CD8-positive, alpha-beta memory T cell (primary cell): ENCODE measurements at regions not wholly inside any gene's neighbourhood (a gene's known extent, or its start where the extent isn't known, plus 50 kb on each side); places are given as distances from the start of the nearest gene placed in this dataset.

ENCODE experiments used
- CTCF ChIA-PET: fragments of 350-600 bp; sonication (Branson Sonifier 250); formaldehyde crosslinking; loops from one replicate; lab custom pipeline; 2021; ENCODE audit warnings: antibody characterized with exemption; lab: Charles Lee
- POLR2A ChIA-PET: fragments of 350-600 bp; sonication (Branson Sonifier 250); formaldehyde crosslinking; loops from one replicate; lab custom pipeline; 2021; ENCODE audit warnings: antibody characterized with exemption; lab: Charles Lee
- DNase-seq, 5 donors: peaks; one replicate each; pipeline versions ENCODE4 v3.0.0 to v3.0.0-alpha.2; 2020 to 2022; ENCODE audit warnings: mixed read lengths in 1 of 5
- H3K27ac ChIP-seq: one replicate; pipeline ENCODE4 v1.7.0; 2013; ENCODE audit warnings: low read depth, mild to moderate bottlenecking, low read length, moderate library complexity
- H3K27me3 ChIP-seq: 2 replicates; pipeline ENCODE4 v1.7.0; 2013; ENCODE audit warnings: low read length, mild to moderate bottlenecking; ENCODE audit not compliant: insufficient read depth, poor library complexity, severe bottlenecking
- H3K36me3 ChIP-seq: 2 replicates; pipeline ENCODE4 v1.7.0; 2013; ENCODE audit warnings: mild to moderate bottlenecking, low read length, moderate library complexity; ENCODE audit not compliant: insufficient read depth
- H3K4me1 ChIP-seq: 2 replicates; pipeline ENCODE4 v1.7.0; 2013; ENCODE audit warnings: mild to moderate bottlenecking, low read length, moderate library complexity; ENCODE audit not compliant: insufficient read depth
- H3K4me3 ChIP-seq: 2 replicates; pipeline ENCODE4 v1.7.0; 2013; ENCODE audit warnings: mild to moderate bottlenecking, low read length
- H3K9me3 ChIP-seq: 2 replicates; pipeline ENCODE4 v1.7.0; 2013; ENCODE audit warnings: mild to moderate bottlenecking, low read length
- H3K27ac Mint-ChIP-seq, 8 donors: one replicate each; pipeline ENCODE4 v1.8.0; 2020 to 2021; ENCODE audit warnings: mixed read lengths in 8 of 8, mild to moderate bottlenecking in 6 of 8, inconsistent platforms in 3 of 8, moderate library complexity in 3 of 8
- H3K27me3 Mint-ChIP-seq, 2 donors: one replicate each; pipeline ENCODE4 v1.8.0; 2020 to 2021; ENCODE audit warnings: mixed read lengths in 2 of 2, mild to moderate bottlenecking in 1 of 2, moderate library complexity in 1 of 2
- H3K36me3 Mint-ChIP-seq, 3 donors: one replicate each; pipeline ENCODE4 v1.8.0; 2020 to 2021; ENCODE audit warnings: mixed read lengths in 3 of 3, inconsistent platforms in 1 of 3, mild to moderate bottlenecking in 1 of 3
- H3K4me1 Mint-ChIP-seq, 3 donors: one replicate each; pipeline ENCODE4 v1.8.0; 2020 to 2021; ENCODE audit warnings: mixed read lengths in 3 of 3, inconsistent platforms in 1 of 3, mild to moderate bottlenecking in 1 of 3
- H3K4me3 Mint-ChIP-seq, 7 donors: one replicate each; pipeline ENCODE4 v1.8.0; 2020 to 2021; ENCODE audit warnings: mixed read lengths in 7 of 7, mild to moderate bottlenecking in 6 of 7, moderate library complexity in 4 of 7, inconsistent platforms in 2 of 7
- H3K9me3 Mint-ChIP-seq, 5 donors: one replicate each; pipeline ENCODE4 v1.8.0; 2020 to 2022; ENCODE audit warnings: mixed read lengths in 5 of 5, mild to moderate bottlenecking in 3 of 5, moderate library complexity in 2 of 5, inconsistent platforms in 1 of 5

DNA sequence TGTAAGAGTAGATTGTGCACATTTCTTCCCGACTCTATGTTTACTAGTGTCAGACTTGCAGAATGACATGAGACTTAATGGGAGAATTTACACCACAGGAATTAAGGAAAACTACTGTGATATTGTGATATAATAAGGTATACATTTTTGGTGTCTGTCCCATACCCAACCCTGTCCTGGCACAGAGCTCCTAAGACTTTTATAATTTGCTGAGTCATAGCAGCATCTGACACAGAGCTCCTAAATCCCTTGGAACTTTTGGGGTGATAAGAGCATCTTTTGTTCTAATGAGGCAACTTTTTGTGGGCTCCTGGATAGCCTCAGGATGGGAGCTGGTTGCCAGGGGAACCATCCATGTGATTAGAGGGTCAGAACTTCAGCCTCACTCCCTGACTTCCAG is 1607.0 kb downstream of the RPA4 start:
- Histone ChIP-seq H3K4me3 (no peak overlapping the region), H3K27me3 (no peaks in the 10 kb centered on the region), H3K36me3 (no peaks in the 10 kb centered on the region), H3K4me1 (no peaks in the 10 kb centered on the region), H3K27ac (no peak overlapping the region), H3K9me3 (no peaks in the 10 kb centered on the region)
- H3K27me3 Mint-ChIP-seq: peaks cover 0 to 2% of the 10 kb centered on the region in 2 donors
- no peak overlapping the region for H3K27ac Mint-ChIP-seq
- CTCF ChIA-PET: no interaction called here
- POLR2A ChIA-PET: no interaction called here
- H3K36me3 Mint-ChIP-seq: no peaks in the 10 kb centered on the region
- H3K4me1 Mint-ChIP-seq: no peaks in the 10 kb centered on the region
- H3K9me3 Mint-ChIP-seq: peaks cover 0 to 2% (median 0%) of the 10 kb centered on the region in 5 donors
- no peak overlapping the region for H3K4me3 Mint-ChIP-seq
- DNase-seq: no peak

DNA sequence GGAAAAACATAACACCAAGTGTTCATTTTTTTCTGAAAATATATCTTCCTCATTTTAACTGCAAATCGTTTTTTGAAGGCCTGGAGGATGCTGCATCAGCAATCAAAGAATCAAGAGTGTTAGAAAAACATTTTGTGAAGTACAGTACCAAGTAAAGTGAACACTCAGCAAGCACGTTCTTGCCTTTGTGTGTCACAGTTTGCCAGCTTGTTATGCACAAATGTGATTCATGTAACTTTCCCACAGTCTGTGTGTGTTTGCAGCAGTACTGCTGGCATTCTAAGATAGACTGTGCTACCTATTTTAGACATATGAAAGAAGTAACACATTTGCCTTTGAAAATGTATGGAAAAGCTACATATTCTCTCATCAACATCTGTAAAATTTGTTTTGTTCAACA is 1617.7 kb downstream of the RPA4 start:
- CTCF ChIA-PET: no interaction called here
- no peak overlapping the region for H3K4me3 ChIP-seq
- Mint-ChIP-seq H3K27me3 (no peaks in the 10 kb centered on the region), H3K36me3 (no peaks in the 10 kb centered on the region), H3K9me3 (no peaks in the 10 kb centered on the region), H3K4me1 (no peaks in the 10 kb centered on the region), H3K4me3 (no peak overlapping the region), H3K27ac (no peak overlapping the region)
- H3K36me3 ChIP-seq: no peaks in the 10 kb centered on the region
- POLR2A ChIA-PET: no interaction called here
- H3K27ac ChIP-seq: no peak overlapping the region
- no peak for DNase-seq
- no peaks in the 10 kb centered on the region for H3K4me1 ChIP-seq
- H3K27me3 ChIP-seq: no peaks in the 10 kb centered on the region
- H3K9me3 ChIP-seq: no peaks in the 10 kb centered on the region

DNA sequence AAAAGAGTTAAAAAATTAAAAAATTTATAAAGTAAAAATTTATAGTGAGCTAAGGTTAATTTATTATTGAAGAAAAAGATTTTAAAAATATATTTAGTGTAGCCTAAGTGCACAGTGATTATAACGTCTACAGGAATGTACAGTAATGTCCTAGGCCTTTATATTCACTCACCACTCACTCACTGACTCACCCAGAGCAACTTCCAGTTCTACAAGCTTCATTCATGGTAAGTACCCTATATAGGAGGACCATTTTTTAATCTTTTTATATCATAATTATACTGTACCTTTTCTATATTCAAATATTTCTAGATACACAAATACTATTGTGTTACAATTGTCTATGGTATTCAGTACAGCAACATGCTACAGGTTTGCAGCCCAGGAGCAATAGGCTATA is 1623.2 kb downstream of the RPA4 start:
- Histone ChIP-seq H3K27ac (no peak overlapping the region), H3K27me3 (no peaks in the 10 kb centered on the region), H3K9me3 (no peaks in the 10 kb centered on the region), H3K4me1 (no peaks in the 10 kb centered on the region), H3K36me3 (no peaks in the 10 kb centered on the region), H3K4me3 (no peak overlapping the region)
- no peaks in the 10 kb centered on the region for H3K4me1 Mint-ChIP-seq
- H3K27ac Mint-ChIP-seq: no peak overlapping the region
- ChIA-PET POLR2A (no interaction called here), CTCF (no interaction called here)
- DNase-seq: no peak
- no peaks in the 10 kb centered on the region for H3K9me3 Mint-ChIP-seq
- no peaks in the 10 kb centered on the region for H3K36me3 Mint-ChIP-seq
- H3K27me3 Mint-ChIP-seq: no peaks in the 10 kb centered on the region
- no peak overlapping the region for H3K4me3 Mint-ChIP-seq

DNA sequence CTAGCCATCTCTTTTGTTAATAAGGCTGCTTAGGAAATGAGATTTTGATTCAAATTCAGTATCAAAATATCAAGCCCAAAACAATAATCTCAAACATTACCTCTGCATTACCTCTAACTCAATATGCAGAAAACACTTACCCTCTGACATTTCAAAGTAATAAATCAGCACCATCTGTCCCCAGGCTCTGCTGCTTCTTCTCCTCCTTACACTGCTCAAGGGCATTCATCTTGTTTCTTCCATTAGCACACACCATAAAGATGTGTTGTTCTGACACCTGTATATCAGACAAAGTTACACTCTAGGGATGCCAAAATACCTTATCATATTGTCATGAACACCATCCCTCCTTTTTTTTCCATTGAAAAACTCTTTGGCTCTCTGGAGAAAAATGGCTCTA is 1630.3 kb downstream of the RPA4 start:
- Mint-ChIP-seq H3K4me3 (no peak overlapping the region), H3K27ac (no peak overlapping the region), H3K27me3 (peaks cover 0 to 2% of the 10 kb centered on the region in 2 donors), H3K9me3 (peaks cover 0 to 2% (median 0%) of the 10 kb centered on the region in 5 donors), H3K4me1 (no peaks in the 10 kb centered on the region), H3K36me3 (no peaks in the 10 kb centered on the region)
- no peaks in the 10 kb centered on the region for H3K4me1 ChIP-seq
- no peak overlapping the region for H3K4me3 ChIP-seq
- no peak for DNase-seq
- H3K9me3 ChIP-seq: no peaks in the 10 kb centered on the region
- CTCF ChIA-PET: no interaction called here
- POLR2A ChIA-PET: no interaction called here
- no peaks in the 10 kb centered on the region for H3K27me3 ChIP-seq
- H3K27ac ChIP-seq: no peak overlapping the region
- no peaks in the 10 kb centered on the region for H3K36me3 ChIP-seq

DNA sequence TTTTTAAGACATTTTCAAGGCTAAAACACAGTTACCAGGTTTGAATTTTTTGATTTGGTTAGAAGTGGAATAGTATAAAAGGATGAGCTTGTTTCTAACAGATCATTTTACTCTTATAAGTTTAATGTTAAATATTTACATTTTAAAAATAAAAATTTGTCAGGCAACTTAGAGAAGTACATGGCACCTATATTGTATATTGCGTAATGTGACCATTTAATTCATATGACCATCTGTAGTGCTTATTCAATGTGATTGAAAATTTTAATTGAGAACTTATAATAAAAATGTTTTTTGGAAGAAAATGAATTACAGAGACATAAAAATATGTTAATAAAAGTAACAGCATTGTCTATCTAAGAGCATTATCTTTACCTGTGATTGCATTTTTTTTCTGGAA is 1632.4 kb downstream of the RPA4 start:
- Mint-ChIP-seq H3K36me3 (no peaks in the 10 kb centered on the region), H3K4me3 (no peak overlapping the region), H3K9me3 (peaks cover 0 to 2% (median 0%) of the 10 kb centered on the region in 5 donors), H3K4me1 (no peaks in the 10 kb centered on the region), H3K27ac (no peak overlapping the region), H3K27me3 (peaks cover 0 to 2% of the 10 kb centered on the region in 2 donors)
- ChIA-PET CTCF (no interaction called here), POLR2A (no interaction called here)
- H3K4me3 ChIP-seq: no peak overlapping the region
- DNase-seq: no peak
- H3K4me1 ChIP-seq: no peaks in the 10 kb centered on the region
- no peaks in the 10 kb centered on the region for H3K36me3 ChIP-seq
- H3K27ac ChIP-seq: no peak overlapping the region
- H3K27me3 ChIP-seq: no peaks in the 10 kb centered on the region
- no peaks in the 10 kb centered on the region for H3K9me3 ChIP-seq

DNA sequence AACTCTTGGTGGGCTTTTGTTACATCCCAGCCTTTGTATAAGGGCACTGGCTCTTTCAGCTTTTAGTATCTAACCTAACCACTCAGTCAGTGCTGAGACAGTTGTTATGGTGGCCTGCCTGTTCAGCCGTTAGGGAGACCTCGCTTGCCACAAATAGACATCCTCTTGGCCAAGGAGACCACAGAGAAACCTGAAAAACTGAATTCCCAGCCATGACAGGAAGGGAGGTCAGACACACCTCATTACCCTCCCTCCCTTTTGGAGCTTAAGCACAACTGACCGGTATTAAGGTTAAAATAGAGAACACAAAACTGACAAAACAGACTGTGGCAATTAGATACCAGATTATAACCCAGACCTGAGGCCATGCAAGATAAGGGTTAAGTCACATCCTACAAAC is 1639.3 kb downstream of the RPA4 start:
- no peaks in the 10 kb centered on the region for H3K4me1 Mint-ChIP-seq
- ChIA-PET CTCF (no interaction called here), POLR2A (no interaction called here)
- no peak overlapping the region for H3K27ac ChIP-seq
- H3K27me3 Mint-ChIP-seq: peaks cover 0 to 7% of the 10 kb centered on the region in 2 donors
- no peak overlapping the region for H3K4me3 Mint-ChIP-seq
- H3K27me3 ChIP-seq: no peaks in the 10 kb centered on the region
- H3K9me3 Mint-ChIP-seq: peaks cover 0 to 6% (median 0%) of the 10 kb centered on the region in 5 donors
- no peaks in the 10 kb centered on the region for H3K9me3 ChIP-seq
- H3K36me3 ChIP-seq: no peaks in the 10 kb centered on the region
- H3K4me3 ChIP-seq: no peak overlapping the region
- H3K27ac Mint-ChIP-seq: no peak overlapping the region
- H3K36me3 Mint-ChIP-seq: no peaks in the 10 kb centered on the region
- no peak for DNase-seq
- H3K4me1 ChIP-seq: no peaks in the 10 kb centered on the region

DNA sequence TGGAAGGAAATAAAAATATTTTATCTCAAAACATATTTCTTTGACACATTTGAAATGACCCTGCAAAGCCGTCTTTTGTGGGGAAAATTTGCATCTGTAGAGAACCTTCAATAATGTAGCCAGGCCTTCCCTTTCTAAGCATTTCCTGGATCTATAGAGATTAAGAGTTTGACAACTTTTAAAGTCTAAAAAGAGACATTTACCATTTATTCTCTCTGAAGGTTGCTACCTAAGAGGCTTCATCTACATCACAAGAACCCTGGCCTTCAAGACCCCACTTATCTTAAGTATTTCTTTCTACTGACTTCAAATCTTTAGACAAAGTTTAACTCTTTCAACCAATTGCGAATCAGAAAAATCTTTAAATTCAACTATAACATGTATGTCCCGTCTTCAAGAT is 1639.8 kb downstream of the RPA4 start:
- peaks cover 0 to 8% of the 10 kb centered on the region in 2 donors for H3K27me3 Mint-ChIP-seq
- H3K36me3 Mint-ChIP-seq: no peaks in the 10 kb centered on the region
- CTCF ChIA-PET: no interaction called here
- DNase-seq: no peak
- Histone ChIP-seq H3K4me3 (no peak overlapping the region), H3K9me3 (no peaks in the 10 kb centered on the region), H3K4me1 (no peaks in the 10 kb centered on the region), H3K36me3 (no peaks in the 10 kb centered on the region), H3K27ac (no peak overlapping the region), H3K27me3 (no peaks in the 10 kb centered on the region)
- no peak overlapping the region for H3K4me3 Mint-ChIP-seq
- no peaks in the 10 kb centered on the region for H3K4me1 Mint-ChIP-seq
- no peak overlapping the region for H3K27ac Mint-ChIP-seq
- POLR2A ChIA-PET: no interaction called here
- peaks cover 0 to 9% (median 0%) of the 10 kb centered on the region in 5 donors for H3K9me3 Mint-ChIP-seq

DNA sequence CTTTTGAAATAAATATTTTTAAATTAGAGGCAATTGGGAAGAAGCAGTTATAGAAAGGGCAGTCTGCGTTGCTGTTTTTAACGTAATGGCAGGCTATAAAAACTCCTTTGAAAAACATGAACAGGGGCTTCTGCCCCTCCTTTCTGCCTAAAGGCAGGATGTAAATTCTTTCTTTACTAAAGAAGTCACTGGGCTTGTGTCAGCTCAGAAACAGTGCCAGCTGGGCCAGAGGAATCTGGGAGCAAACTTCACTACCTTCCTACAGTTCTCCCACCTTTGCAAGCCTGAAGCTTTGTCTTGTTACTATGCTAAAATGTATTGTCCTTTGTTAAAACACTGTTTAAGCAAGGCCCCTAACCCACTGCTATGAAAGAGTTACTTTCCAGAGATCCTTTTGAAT is 1664.8 kb downstream of the RPA4 start:
- no peak overlapping the region for H3K4me3 ChIP-seq
- no peaks in the 10 kb centered on the region for H3K4me1 ChIP-seq
- no peak overlapping the region for H3K27ac ChIP-seq
- peaks cover 0 to 5% of the 10 kb centered on the region in 2 donors for H3K27me3 Mint-ChIP-seq
- H3K4me1 Mint-ChIP-seq: no peaks in the 10 kb centered on the region
- ChIA-PET POLR2A (no interaction called here), CTCF (no interaction called here)
- DNase-seq: no peak
- H3K36me3 ChIP-seq: no peaks in the 10 kb centered on the region
- H3K4me3 Mint-ChIP-seq: no peak overlapping the region
- H3K9me3 ChIP-seq: no peaks in the 10 kb centered on the region
- H3K27me3 ChIP-seq: no peaks in the 10 kb centered on the region
- H3K9me3 Mint-ChIP-seq: peaks cover 0 to 3% (median 2%) of the 10 kb centered on the region in 5 donors
- H3K36me3 Mint-ChIP-seq: no peaks in the 10 kb centered on the region
- no peak overlapping the region for H3K27ac Mint-ChIP-seq

DNA sequence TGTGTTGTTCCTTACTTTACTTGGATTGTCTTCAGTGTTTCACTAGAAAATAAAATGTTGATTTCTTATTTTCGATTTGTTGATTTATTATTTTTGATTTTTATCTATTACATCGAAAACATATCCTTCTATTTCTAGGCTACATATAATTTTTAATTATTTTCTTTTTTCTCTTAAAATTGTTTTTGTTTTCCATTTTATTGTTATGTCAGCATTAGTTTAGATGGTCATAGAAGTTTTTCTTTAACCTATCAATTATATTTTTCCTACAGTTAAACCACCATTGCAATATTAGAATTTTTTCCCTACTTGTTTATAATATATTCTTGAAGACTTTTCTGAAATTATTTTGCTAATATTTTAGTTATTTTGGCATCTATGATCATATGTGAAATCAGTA is 1685.1 kb downstream of the RPA4 start:
- H3K4me1 Mint-ChIP-seq: no peaks in the 10 kb centered on the region
- Histone ChIP-seq H3K27ac (no peak overlapping the region), H3K27me3 (no peaks in the 10 kb centered on the region), H3K9me3 (no peaks in the 10 kb centered on the region), H3K4me1 (no peaks in the 10 kb centered on the region), H3K4me3 (no peak overlapping the region), H3K36me3 (no peaks in the 10 kb centered on the region)
- H3K9me3 Mint-ChIP-seq: peaks cover 0 to 4% (median 0%) of the 10 kb centered on the region in 5 donors
- ChIA-PET CTCF (no interaction called here), POLR2A (no interaction called here)
- no peak overlapping the region for H3K4me3 Mint-ChIP-seq
- no peaks in the 10 kb centered on the region for H3K27me3 Mint-ChIP-seq
- no peak for DNase-seq
- H3K36me3 Mint-ChIP-seq: no peaks in the 10 kb centered on the region
- H3K27ac Mint-ChIP-seq: no peak overlapping the region
